ENCODE measurements at regions not wholly inside any gene's neighbourhood (a gene's known extent, or its start where the extent isn't known, plus 50 kb on each side); places are given as distances from the start of the nearest gene placed in this dataset.

DNA sequence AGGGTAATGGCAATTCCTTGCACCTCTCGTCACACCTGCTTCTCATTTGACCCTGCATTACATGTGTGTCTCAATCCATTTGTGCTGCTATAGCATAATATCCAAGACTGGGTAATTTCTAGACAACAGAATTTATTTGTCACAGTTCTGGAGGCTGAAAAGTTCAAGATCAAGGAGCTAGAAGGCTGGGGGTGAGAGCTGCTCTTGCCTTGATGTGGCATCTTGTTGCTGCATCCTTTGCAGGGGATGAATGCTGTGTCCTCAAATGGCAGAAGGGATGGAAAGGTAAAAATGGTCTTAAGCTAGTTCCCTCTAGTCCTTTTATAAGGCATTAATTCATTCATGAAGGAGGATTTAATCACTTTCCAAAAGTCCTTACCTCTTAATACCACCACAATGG lies 323.7 kb upstream of the RPS23 start:
- TF ChIP-seq, protein P1, sequence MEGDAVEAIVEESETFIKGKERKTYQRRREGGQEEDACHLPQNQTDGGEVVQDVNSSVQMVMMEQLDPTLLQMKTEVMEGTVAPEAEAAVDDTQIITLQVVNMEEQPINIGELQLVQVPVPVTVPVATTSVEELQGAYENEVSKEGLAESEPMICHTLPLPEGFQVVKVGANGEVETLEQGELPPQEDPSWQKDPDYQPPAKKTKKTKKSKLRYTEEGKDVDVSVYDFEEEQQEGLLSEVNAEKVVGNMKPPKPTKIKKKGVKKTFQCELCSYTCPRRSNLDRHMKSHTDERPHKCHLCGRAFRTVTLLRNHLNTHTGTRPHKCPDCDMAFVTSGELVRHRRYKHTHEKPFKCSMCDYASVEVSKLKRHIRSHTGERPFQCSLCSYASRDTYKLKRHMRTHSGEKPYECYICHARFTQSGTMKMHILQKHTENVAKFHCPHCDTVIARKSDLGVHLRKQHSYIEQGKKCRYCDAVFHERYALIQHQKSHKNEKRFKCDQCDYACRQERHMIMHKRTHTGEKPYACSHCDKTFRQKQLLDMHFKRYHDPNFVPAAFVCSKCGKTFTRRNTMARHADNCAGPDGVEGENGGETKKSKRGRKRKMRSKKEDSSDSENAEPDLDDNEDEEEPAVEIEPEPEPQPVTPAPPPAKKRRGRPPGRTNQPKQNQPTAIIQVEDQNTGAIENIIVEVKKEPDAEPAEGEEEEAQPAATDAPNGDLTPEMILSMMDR (IDR thresholded peaks at IDR 0.05), result no peak

DNA sequence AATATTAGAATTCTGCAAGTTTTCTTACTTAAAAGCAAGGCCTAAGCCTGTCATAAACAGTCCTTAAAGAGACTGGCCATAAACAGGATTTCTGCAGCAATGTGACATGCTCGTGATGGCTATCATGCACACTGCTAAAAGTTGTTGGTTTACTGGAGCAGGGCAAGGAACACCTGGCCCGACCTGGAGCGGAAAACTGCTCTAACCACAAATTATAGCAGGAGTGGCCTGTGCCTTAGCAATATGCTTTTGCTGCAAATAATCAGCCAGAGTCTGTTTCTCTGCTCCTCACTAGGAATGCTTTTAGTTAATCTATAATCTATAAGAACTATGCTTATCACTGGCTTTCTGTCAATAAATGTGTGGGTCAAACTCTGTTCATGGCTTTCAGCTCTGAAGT lies 322.9 kb upstream of the RPS23 start:
- TF ChIP-seq, protein P1 (IDR thresholded peaks at IDR 0.05), result no peak

DNA sequence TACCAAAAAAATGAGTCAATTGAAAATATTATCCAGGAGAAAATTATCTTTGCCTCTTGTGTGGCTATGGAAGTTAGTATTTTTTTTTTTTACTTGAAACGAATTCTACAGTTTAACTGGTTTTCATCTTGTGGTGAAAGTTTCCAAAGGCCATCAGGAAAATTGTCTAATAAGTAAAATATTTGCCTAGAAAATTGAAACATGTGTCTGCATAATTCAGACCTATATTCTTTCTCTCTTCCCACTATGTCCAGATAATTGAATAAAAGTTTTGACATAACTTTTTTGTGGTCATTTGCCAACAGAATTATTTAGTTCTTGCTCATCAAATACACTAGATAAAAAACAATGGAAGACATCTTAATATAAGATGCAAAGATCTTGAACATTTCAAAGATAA lies 321.5 kb upstream of the RPS23 start:
- TF ChIP-seq, protein P1 (IDR thresholded peaks at IDR 0.05), result no peak

DNA sequence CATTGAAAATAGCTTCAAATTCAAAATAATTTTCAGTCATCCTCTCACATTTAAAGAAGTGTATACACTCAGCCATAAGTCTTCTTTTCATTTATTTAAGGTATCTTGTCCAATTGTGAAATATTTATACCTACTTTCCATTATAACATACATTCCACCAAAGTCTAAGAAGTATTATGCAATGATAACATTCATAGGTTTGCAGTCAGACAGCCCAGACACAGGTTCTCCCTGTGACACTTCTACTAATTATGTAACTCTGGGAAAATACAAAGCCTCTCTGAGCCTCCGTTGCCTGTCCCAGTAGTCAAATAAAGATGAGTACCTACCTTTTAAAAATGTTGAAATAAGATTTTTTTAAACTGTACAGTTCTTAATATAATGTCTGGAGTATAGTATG lies 320.9 kb upstream of the RPS23 start:
- TF ChIP-seq, protein P1 (IDR thresholded peaks at IDR 0.05), result no peak

DNA sequence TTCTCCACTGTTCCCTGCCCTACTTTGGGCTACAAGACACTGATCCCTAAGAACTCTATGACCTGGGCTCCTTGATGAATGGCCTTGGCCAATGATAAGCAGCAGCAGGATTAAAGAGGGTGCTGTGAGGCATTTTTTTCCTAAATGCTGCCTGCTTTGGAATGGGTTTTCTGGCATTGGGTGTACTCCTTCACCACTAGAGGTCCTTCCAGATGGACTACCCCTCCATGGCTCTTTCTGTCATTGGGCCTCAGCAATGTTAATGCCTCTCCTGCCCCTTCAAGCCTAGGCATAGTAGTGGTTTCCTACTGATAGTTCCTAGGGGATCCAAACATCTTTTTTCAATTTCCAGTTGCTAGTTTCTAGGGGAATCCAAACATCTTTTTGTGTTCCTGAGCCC lies 319.3 kb upstream of the RPS23 start:
- TF ChIP-seq, protein P1 (IDR thresholded peaks at IDR 0.05), result no peak

DNA sequence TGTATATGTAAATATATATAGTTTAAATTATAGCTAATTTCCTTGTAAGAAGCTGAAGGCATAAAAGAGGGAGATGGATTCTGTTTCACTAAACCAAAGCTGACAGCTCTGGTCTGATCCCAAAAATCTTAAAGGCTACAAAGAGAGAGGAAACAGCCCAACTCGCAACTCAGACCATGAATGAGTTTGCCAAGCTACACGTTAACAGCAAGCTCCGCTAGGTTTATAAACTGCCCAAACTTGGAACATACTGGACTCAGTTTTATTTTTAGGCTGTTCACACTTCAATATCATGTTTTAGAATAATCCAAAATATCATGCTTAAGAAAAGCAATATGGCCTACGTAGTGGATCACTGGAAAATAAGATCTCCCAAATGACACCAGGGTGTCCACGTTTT lies 318.3 kb upstream of the RPS23 start:
- TF ChIP-seq, protein P1 (IDR thresholded peaks at IDR 0.05), result no peak

DNA sequence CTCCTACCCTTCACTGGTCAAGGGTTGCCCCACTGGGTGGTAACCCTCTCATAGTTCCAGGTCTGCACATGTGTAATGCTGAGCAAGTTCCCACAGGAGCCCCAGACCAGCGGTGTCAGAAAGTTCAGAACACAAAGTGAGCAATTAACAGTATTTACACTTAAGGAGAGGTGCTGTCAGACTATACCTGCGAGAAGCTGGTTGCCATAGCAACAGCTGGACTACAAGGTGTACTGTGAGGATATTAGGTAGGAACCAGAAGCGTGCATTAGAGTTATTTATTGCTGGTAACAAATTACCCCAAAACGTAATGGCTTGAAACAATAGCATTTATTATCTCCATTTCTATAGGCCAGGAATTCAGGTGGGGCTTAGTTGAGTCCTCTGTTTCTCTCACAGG lies 317.0 kb upstream of the RPS23 start:
- TF ChIP-seq, protein P1 (IDR thresholded peaks at IDR 0.05), result no peak

DNA sequence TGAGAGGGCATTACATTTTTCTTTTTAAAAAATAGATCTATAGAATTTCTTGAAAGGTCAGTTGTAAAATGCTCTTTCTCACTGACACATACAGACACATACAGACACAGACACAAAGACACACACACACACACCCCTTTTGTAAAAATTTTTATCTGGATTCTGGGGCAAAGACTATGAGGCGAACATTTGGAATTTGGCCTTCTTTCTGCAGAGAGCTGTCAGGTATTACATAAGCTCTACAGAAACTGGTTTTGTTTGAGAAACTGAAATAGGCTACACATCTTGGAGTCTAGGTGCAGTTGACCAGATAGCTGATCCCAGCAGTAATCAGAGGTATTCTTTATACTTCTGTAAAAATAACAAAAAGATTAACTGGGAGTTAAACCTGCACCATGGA lies 315.9 kb upstream of the RPS23 start:
- TF ChIP-seq, protein P1 (IDR thresholded peaks at IDR 0.05), result no peak
